GM12891 (cell line): ENCODE measurements at regions not wholly inside any gene's neighbourhood (a gene's known extent, or its start where the extent isn't known, plus 50 kb on each side); places are given as distances from the start of the nearest gene placed in this dataset.

Source experiments
- DNase-seq: peaks from one replicate; pipeline ENCODE4 v3.0.0; 2011; ENCODE audit warnings: low spot score; ENCODE audit not compliant: insufficient read length
- FAIRE-seq: peaks from 2 replicates; lab custom pipeline; 2011; peaks lifted over from hg19 to GRCh38; lab: Jason Lieb, UNC
- PAX5 ChIP-seq: IDR thresholded peaks from 2 replicates; pipeline ENCODE4 v1.6.1; 2011; ENCODE audit warnings: low read length, moderate library complexity, mild to moderate bottlenecking; ENCODE audit not compliant: insufficient read depth, severe bottlenecking
- POLR2A ChIP-seq: IDR thresholded peaks from 2 replicates; pipeline ENCODE4 v1.6.1; 2011; ENCODE audit warnings: low read depth, low read length, control low read depth
- POLR2AphosphoS5 ChIP-seq: IDR thresholded peaks from 2 replicates; pipeline ENCODE4 v1.6.1; 2011; ENCODE audit warnings: low read depth, low read length, control low read depth
- POU2F2 ChIP-seq: IDR thresholded peaks from 2 replicates; pipeline ENCODE4 v1.6.1; 2011; ENCODE audit warnings: low read depth, mild to moderate bottlenecking, control low read depth, low read length, moderate library complexity
- SPI1 ChIP-seq: IDR thresholded peaks from 2 replicates; pipeline ENCODE4 v1.6.1; 2011; ENCODE audit warnings: low read depth, low read length, control low read depth
- TAF1 ChIP-seq: IDR thresholded peaks from 2 replicates; pipeline ENCODE4 v1.6.1; 2011; ENCODE audit warnings: low read depth, low read length, control low read depth

GRCh38 chr4:71185037-71185436, 153.8 kb upstream of the SLC4A4 start:
- no peak for DNase-seq
- no peak for FAIRE-seq

GRCh38 chr4:71186257-71186565, 152.6 kb upstream of the SLC4A4 start:
- DNase-seq (no peak), FAIRE-seq (no peak)
- TF ChIP-seq POLR2A (no peak), TAF1 (no peak)

More at GRCh38 chr4:71185037-71185436, 153.8 kb upstream of the SLC4A4 start:
- TF ChIP-seq PAX5 (no peak), TAF1 (no peak), POLR2A (no peak), POLR2AphosphoS5 (no peak), SPI1 (no peak), POU2F2 (no peak)

GRCh38 chr4:71186566-71187403, 152.0 kb upstream of the SLC4A4 start:
- TF ChIP-seq POU2F2 (no peak), SPI1 (no peak), TAF1 (no peak), PAX5 (no peak), POLR2AphosphoS5 (no peak), POLR2A (no peak)
- no peak for FAIRE-seq
- DNase-seq, result peak; percentile 30

GRCh38 chr4:71187404-71188155, 151.2 kb upstream of the SLC4A4 start:
- TF ChIP-seq SPI1 (no peak), POU2F2 (no peak), POLR2A (no peak), TAF1 (no peak), PAX5 (no peak), POLR2AphosphoS5 (no peak)

GRCh38 chr4:71188156-71188640, 150.6 kb upstream of the SLC4A4 start:
- DNase-seq, result no peak
- FAIRE-seq, result no peak
- TF ChIP-seq TAF1, result no peak
- no peak for TF ChIP-seq POU2F2

More at GRCh38 chr4:71187404-71188155, 151.2 kb upstream of the SLC4A4 start:
- FAIRE-seq (no peak), DNase-seq (no peak)

GRCh38 chr4:71188951-71189350, 149.9 kb upstream of the SLC4A4 start:
- TF ChIP-seq TAF1 (no peak), POLR2A (no peak), SPI1 (no peak), PAX5 (no peak), POLR2AphosphoS5 (no peak), POU2F2 (no peak)
- DNase-seq (no peak), FAIRE-seq (no peak)

GRCh38 chr4:71189471-71189870, 149.3 kb upstream of the SLC4A4 start:
- TF ChIP-seq PAX5, result no peak
- TF ChIP-seq POLR2AphosphoS5, result no peak
- TF ChIP-seq POLR2A, result no peak
- TF ChIP-seq TAF1, result no peak
- TF ChIP-seq SPI1, result no peak
- TF ChIP-seq POU2F2, result no peak
- FAIRE-seq (no peak), DNase-seq (no peak)

GRCh38 chr4:71194454-71194853, 144.4 kb upstream of the SLC4A4 start:
- TF ChIP-seq TAF1, result no peak
- TF ChIP-seq SPI1, result no peak
- no peak for TF ChIP-seq POU2F2
- TF ChIP-seq PAX5, result no peak
- no peak for TF ChIP-seq POLR2AphosphoS5
- no peak for FAIRE-seq
- no peak for DNase-seq

- DNase-seq, result no peak
- no peak for FAIRE-seq
- no peak for TF ChIP-seq SPI1
- no peak for TF ChIP-seq PAX5
- TF ChIP-seq TAF1, result no peak
- no peak for TF ChIP-seq POLR2AphosphoS5
- no peak for TF ChIP-seq POU2F2
- TF ChIP-seq POLR2A, result no peak
These were observed 142.9 kb upstream of the SLC4A4 start for GRCh38 chr4:71195924-71196323.

- FAIRE-seq, result no peak
These were observed 139.9 kb upstream of the SLC4A4 start for GRCh38 chr4:71198958-71199357.

More at GRCh38 chr4:71198958-71199357, 139.9 kb upstream of the SLC4A4 start:
- DNase-seq, result no peak
- TF ChIP-seq TAF1, result no peak
- no peak for TF ChIP-seq PAX5
- no peak for TF ChIP-seq POU2F2
- no peak for TF ChIP-seq POLR2A
- no peak for TF ChIP-seq SPI1
- TF ChIP-seq POLR2AphosphoS5, result no peak
